SHP77 treated with DMSO at 0.1 percent for 48 hours (cell line): ENCODE measurements at regions not wholly inside any gene's neighbourhood (a gene's known extent, or its start where the extent isn't known, plus 50 kb on each side); places are given as distances from the start of the nearest gene placed in this dataset.

Experiments
- DNase-seq: peaks from one replicate; lab custom pipeline; 2025; lab: John Stamatoyannopoulos, UW

DNA sequence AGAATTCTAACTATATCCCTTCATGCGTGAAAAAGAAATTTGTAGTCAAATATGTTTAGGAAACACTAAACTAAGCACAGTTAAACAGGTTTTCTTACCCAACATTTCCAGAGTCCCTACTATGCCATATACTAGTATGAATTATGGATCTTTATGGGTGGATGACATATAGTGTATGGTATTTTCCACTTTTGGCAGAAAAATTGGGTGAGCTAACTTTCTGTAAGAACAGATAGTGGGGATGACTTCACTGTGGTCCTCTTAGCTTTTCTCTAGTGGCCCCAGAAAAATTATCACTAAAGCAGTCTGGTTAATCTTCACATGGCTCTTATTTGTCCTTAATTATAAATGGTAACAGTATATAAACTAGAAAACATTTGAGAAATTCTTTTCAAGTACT is 240.0 kb upstream of the GULP1 start:
- no peak for DNase-seq

DNA sequence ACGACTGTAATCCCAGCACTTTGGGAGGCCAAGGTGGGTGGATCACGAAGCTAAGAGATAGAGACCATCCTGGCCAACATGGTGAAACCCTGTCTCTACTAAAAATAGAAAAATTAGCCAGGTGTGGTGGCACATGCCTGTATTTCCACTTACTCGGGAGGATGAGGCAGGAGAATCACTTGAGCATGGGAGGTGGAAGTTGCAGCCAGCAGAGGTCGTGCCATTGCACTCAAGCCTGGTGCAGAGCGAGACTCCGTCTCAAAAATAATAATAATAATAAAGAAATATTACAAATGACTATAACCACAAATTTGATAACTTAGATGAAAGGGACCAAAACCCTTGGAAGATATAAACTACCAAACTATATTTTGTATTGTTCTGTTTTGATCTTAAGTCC is 226.3 kb upstream of the GULP1 start:
- no peak for DNase-seq

DNA sequence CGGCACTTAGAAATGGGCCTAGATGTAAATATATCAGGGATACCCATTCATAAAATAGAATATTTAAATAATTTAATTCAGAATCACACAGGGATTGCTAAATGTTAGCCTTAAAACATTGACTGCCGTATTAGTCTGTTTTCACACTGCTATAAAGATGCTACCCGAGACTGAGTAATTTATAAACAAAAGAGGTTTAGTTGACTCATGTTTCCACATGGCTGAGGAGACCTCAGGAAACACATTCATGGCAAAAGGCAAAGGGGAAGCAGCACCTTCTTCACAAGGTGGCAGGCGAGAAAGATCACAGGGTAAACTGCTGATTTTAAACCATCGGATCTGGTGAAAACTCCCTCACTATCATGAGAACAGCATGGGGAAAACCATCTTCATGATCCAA is 223.6 kb upstream of the GULP1 start:
- no peak for DNase-seq

DNA sequence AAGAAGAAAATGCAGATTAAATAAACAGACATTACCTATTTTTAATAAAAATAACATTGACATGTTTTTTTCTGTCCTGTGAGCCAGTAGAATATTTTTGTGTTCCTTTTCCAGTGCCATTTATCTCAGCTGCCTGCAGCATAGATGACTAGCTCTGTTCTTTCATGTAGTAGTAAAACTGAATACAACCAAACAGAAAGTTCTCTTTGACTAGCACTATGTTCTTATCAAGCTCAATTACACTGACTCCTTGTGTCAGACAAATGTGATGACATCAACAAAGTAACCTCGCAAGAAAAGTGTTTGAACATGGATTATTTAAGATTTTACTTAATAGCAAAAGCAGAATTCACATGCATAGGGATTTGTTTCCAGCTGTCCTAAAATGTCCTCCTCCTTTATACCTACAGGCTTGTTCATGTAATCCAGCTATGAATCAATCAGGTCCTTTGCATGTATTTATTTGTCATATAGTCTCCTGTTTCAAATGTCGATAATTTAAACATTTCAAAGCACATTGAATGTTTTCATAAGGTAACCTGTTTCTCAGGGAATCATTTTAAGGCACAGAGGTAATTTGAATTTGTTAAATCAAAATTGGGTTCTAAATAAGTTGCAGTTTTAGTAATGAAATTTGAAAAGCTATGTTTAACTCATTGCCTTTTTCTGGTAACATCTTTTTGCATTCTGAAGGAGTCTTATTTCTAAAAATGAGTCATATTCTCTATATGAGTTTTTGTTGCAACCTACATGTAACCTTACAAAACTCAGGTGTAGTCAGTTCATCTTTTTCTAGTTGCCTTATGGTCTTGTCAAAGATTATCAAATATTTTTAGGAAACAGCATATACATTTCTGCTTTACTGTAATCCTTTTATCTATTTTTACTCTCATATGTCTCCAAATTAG is 215.3 kb upstream of the GULP1 start:
- no peak for DNase-seq

DNA sequence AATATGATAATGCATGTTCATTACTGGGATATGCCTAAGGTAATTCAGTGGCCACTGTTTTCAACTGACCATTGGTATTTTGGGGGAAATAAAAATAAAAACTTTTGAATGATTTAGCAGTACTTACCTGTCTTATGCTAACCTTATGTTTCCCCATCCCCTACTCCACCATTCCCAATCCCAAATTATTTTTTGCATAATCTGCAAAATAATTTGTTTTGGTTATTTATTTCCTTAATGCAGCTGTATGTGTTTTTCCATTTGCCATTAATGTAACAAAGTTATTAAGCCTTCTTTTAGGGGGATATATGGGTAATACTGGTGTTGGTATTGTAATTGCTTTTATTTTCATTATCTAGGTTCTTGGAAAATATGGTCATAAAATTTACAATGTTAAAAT is 213.9 kb upstream of the GULP1 start:
- DNase-seq = no peak

DNA sequence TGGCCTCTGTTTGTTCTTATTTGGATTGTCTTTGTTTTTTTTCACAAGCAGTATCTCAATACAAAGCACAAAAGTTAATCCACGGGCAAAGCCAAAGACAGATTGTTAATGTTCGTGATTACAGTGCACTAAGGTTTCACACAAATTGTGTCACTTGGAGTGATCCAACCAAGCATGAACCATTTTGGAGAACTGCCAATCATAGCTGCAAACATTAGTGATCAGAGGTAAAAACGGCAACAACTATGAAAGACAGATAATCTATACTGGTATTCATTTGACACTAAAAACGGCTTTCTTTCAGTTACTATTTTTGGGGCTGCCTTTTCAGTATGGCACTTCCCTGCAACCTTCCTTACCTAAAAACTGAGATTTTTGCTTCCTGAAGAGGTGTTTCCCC is 213.1 kb upstream of the GULP1 start:
- DNase-seq = no peak

DNA sequence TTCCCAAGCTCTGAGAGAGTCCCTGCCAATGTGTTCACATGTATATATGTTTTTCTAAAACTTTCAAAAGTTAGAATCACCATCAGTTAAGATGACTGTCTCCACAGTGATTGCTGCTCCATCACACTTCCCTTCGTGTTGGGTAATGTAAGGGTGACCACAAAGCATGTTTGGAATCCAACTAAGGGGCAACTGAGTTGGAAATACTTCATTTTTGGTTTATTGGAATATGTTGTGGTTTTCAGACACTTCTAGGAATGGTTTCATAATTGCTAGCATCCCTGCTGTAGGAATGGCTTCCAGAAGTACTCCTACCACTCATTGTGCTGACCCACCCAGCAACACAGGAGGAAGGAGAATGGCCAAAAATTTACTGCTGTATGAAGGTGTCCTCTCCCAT is 212.5 kb upstream of the GULP1 start:
- no peak for DNase-seq

DNA sequence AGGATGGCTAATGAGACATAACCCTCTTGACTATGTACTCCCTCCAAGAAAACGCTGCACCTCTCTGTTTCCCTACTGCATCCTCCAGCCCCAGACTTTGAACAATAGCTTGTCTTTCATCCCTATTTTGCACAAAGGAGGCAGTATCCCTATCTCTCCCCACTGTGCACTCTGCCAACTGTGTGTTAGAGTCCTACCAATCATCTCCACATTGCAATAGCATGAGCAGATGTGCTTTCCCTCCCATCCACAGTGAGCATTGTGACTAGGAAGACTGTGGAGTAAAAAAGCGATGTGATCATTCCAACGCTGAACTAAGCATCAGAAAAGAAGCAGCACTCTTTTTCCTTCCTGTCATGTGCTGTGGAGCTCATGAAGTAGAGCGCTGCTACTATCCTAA is 206.3 kb upstream of the GULP1 start:
- no peak for DNase-seq

DNA sequence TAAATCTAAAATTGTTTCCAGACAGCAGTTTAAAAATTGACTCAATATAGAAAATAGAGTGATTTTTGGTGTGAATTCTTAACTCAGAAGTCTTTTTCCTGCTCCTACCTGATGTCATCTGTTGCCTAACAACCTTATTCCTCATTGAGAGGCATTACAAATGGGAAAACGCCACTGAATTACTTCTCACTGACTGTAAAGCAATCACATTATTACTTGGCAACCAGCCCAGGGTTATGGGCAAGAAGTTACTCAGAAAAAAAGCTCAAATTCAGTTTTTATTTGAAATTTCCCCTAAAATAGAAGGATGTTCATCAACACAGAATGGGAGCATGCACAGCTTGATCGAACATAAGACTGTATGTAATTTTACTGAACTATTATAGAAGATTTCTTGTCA is 201.8 kb upstream of the GULP1 start:
- no peak for DNase-seq

DNA sequence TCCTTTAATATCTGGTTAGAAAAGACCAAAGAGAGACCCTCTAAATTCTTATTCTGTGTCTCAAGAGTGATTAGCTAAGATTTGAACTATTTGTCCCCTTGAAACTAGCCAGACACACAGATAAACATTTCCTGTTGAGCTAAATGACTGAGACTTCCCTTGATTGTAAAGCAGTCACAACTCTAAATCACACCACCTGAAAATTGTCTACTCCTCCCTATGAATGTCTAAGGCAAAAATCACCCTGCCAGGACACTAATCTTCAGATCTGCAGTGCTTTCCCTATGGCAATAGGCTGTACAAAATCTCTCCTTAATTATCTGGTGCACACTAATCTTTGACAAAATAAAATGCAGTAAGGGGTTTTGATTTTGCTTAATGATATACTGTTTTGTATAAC is 200.5 kb upstream of the GULP1 start:
- no peak for DNase-seq

DNA sequence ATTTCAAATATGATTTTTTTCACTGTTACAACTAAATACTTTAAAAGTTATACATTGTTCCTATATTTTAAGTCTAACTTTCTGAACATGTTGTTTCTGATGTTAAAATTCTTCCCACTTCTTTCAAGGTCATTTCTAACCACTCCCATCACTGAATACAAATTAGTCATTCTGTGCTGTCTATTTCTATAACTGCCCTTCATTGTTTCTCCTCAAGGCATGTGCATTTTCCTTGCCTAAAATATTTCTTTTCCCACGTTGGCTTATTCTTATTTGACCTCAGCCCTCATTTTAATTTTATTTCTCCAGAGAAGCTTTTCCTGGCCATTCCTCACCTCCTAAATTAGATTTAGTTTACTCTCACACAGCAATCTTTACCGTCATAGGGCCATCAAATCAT is 198.9 kb upstream of the GULP1 start:
- DNase-seq = no peak

DNA sequence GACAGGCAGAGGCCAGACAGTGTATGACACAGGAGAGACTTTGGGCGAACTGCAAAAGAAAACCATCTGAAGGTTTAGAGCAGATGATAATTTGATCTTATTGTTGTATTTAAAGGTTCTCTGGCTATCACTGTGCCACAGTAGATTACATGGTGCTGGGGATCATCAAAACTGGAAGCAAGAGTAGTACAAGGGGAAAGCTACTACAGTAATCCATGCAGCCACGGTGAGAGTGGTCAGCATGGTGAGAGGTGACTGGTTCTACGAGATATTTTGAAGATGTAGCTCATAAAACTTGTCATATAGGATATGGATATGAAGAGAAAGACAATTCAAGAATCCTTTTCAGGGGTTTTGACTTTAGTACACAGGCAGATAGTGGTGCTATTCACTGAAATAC is 194.8 kb upstream of the GULP1 start:
- DNase-seq = no peak

DNA sequence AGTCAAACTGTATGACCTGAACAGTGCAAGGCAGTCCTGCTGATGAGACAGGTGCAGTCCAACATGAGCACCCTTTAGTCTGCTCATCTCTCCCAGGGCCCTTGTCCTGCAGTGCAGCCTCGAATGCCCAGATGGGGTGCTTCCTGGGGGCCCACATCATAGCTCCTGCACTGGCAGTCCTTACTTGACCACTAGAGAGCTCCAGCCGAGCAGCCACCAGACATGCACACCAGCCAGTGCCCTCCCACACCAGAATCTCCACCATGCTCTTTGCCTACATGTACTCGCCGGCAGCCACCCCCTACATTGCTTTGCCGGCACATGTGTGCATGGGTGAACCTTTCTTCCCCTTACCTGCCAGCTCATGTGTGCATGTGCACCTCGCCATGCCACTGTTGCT is 188.8 kb upstream of the GULP1 start:
- DNase-seq = no peak

DNA sequence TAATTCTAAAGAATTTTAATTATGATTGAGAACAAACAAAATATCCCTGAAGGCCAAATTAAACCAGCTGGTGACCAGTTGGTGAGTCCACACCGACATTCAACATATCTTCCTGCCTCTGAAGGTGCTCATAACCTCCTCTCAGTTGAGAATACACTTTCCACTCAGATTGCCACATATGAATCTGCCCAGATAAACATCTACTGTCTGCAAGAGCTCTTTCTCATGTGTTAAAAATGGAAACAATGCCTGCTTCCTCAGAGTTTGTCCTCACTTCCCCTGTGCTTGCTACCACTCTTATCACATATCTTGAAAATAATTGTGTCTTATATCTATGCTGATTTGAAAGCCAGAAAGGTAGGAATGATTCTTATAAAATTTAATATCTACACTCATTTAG is 177.7 kb upstream of the GULP1 start:
- no peak for DNase-seq

DNA sequence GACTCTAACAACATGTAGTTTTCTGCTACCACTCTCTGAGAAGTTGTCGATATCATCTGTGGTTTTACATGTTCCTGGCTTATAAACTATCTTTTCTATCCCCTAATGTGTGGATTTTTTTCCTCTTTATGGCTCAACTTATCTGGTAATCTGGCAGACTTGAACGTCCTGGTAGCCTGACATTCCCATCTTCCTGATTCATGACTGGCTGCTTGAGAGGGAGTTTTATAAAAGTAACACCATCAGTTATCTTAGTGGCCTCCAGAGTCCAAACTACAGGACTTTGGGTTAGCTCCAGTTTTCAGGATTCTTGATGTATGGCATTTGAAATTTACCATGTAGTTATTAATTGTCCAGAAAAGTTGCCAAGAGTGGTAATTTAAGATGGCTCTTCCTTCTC is 174.0 kb upstream of the GULP1 start:
- DNase-seq = no peak

DNA sequence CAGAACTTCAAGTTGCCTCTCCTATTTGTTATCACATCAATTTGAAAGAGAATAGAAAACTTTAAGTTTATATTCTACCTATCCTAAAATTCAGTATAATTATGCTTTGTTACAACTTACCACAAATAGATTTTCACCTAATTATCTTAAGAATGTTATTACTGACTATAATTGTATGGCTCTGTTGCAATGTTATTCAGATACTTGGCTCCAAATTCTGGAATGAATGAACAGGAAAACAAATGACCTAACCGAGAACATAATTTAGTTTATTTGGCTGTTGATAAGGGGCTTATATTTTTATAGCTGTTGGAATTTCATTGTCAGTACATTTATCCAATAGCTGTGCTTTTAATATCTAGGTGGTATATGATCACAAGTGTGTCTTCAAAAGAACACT is 173.2 kb upstream of the GULP1 start:
- no peak for DNase-seq

DNA sequence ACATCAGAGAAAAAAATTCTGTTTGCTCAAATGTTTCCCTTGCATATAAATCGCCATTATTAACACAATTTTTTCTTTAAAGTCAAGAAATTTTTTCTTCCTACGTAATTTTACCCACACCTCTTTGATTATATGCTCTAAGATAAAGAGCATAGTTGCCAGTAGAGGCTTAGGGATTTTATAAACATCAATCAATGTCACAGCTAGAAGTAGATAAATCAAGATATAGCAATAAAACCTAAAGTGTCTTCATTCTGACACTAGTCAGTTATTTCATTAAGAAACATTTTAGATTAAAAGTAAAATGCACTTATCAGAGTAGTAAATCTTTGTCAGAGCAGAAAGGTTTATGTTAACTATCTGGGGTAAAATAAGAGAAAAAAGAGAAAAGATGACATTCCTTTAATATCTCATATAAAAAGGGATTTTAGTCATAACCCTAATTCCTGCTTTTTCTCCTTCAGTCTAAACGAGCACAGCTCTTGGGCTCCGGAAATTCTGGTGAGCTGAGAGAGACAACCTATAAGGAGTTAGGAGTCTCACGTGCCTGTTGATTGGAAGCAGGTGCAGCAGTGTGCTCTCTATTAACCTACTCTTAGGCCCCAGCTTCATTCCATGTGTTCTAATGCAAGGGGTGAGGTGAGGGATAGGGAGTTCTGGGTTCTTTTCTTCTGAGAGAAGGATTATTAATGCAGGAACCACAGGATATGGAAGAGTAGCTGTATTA is 172.4 kb upstream of the GULP1 start:
- no peak for DNase-seq

DNA sequence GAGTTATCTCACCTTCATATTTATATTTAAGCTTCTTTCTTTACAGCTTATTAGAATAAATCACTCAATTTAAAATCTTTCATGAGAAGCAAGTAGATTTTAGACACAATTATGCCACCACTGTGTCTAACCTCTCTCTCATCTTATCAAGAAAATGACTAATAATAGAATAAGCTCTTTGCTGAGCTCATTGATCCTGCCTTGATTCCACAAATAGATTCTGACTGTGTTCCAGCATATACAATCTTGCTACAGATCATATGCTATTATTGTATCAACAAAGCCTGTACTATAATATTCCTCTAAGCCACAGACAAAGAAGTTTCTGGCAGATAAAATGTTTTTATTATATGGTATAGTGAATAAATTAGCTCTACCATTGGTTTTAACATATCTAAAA is 168.7 kb upstream of the GULP1 start:
- DNase-seq = no peak

DNA sequence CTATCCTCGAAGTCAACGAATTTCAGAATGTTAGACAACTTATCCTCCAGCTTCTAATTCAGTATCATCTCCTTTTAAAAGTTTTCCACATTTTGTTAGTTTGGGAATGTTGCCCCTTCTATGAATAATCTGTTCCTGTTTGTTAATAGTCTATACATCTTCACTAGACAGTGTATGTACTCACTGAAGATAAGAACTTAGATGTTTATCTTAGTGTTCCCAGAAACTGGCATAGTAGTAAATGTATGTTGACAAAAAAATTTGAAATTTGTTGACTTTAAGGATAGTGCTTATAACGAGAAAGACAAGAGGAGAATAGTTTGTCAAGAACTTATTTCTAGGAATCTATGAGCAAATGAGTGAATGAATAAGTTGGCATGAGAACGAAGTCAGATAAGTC is 162.0 kb upstream of the GULP1 start:
- no peak for DNase-seq

DNA sequence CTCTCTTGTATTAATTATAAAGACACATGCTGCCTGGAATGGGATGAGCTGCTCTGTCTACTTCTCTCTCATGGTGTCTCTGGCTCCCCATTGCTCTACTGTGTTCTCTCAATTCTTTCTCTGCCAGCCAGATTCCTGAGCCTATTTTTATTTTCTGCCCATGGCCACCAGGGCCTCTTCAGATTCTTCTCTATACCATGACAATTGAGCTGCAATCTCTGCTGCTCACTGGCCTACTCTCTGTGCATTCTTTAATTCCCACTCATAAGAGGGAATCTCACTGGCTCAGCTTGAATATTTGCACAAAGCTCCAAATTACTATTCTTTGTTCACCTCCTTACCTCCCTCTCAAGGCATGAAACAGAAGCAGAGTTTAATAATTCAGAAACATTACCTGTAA is 161.4 kb upstream of the GULP1 start:
- no peak for DNase-seq

DNA sequence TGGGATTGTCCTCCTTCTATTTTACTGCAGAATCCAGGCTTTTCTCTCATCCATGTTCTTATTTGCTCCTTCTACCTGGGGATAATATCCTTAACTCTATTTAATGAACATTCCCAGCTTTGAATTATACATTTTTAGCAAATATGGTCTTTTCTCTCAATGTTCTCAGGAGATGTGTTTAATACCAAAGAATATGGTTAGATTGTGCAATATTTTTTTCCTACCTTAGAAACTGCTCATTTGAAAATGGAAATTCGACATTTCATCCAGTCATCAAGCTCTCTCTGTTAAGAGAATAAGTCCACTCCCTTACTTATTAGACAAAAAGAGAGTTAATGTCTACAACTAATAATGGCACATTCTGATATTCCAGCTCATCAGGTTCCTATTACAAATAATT is 160.4 kb upstream of the GULP1 start:
- no peak for DNase-seq

DNA sequence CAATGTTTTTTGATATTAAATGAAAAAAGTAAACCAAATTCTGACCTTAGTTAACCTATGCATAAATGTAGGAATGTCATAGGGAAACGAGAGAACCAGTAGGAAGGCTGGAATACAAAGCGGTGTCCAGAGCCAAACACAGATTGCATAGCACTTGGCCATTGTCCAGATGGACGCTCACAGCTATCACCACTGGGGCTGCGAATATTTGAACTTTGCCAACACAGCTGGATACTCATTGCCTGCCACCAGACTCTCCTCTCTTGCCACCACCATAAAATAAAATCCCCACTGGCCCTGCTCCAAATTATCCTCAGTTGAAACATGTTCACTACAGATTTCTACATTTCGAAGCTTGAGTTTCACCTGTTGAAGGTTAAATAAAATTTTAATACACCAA is 159.3 kb upstream of the GULP1 start:
- DNase-seq = peak; percentile 90

DNA sequence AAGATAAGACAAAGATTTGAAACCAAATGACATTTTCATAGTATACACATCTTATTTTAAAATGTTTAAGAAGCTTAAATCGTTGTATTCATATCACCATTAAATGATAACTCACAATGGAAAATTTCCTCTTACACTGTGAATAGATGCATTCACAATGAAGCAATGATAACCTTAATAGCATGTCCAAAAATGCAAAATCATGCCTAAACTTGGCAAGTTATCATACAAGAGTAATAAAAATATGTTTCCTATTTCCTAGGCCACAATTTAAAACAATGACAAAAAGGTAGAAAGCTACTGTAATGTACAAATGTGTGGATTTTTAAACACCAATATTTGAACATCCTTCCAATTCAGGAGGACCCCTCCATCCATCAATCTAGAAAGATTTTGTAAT is 157.4 kb upstream of the GULP1 start:
- DNase-seq = no peak

DNA sequence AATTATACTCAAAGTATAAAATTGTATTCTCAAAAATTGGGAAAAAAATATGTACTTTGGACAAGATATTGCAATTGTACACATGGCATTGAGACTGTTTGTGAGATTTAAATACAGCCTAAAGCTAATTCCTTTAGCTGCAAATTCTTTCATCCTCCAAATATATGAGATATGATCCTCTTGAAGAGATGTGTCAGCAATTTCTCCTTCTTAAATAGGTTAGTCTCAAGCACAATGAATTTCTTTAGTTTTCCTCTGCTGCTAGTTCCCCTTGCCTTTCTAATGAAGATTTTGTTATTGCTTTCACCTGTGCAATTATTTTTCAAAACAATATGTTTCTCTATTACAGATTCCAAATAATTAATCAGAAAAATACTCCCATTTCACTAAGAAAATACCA is 153.4 kb upstream of the GULP1 start:
- no peak for DNase-seq
